Mononuclear cell (primary cell): ENCODE measurements at regions not wholly inside any gene's neighbourhood (a gene's known extent, or its start where the extent isn't known, plus 50 kb on each side); places are given as distances from the start of the nearest gene placed in this dataset.

Experiments
- H3K27me3 ChIP-seq: 2 replicates; pipeline ENCODE4 v1.6.0; 2011; ENCODE audit warnings: low read length, control low read depth; ENCODE audit not compliant: insufficient read depth
- H3K4me1 ChIP-seq: 2 replicates; pipeline ENCODE4 v1.5.1; 2011; ENCODE audit warnings: mild to moderate bottlenecking, low read length, control low read depth; ENCODE audit not compliant: insufficient read depth
- H3K4me3 ChIP-seq: 2 replicates; pipeline ENCODE4 v1.5.1; 2011; ENCODE audit warnings: mild to moderate bottlenecking, low read length, moderate library complexity
- H3K9me3 ChIP-seq: 2 replicates; pipeline ENCODE4 v1.5.1; 2011; ENCODE audit warnings: low read depth, mild to moderate bottlenecking, control low read depth, low read length

DNA sequence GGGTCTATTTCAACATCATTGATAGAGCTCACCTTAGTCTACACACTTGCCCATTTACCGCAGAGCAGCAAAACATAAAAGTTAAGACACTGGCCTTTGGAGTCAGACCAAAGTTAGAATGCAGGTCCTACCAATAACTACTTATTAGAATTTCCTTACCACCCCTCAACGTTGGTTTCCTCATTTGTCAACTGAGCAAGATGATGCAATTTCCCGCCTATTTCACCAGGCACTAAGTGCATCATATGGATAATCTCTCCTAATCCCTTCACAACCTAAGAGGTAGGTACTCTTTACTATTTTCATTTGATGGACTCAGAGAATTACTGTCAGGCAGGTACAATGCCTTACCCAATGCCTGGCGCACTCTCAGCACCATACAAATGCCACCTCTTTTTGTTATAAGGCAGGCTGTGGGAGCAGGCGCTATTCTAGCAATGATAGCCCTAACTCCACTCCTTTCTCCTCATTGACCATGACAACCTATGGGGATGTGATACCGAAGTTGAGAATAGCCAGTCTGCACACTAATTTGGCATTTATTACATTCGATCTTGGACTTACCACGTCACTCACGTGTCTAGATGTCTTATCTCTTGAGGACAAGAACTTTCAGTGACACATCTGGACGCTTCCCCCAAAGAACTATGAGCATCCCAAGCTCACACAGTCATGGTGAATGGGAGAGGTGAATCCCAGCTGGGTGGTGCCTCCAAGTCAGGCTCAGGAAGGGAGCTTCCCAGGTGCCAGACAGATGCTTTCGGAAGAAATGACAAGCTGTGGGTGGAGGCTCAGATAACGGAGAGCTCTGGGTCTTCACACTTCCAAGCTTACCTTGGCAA is 128.1 kb upstream of the STMND1 start:
- H3K27me3 ChIP-seq: no peaks in the 10 kb centered on the region
- H3K4me1 ChIP-seq: peaks cover 10% of the 10 kb centered on the region
- no peaks in the 10 kb centered on the region for H3K9me3 ChIP-seq
- no peak overlapping the region for H3K4me3 ChIP-seq

DNA sequence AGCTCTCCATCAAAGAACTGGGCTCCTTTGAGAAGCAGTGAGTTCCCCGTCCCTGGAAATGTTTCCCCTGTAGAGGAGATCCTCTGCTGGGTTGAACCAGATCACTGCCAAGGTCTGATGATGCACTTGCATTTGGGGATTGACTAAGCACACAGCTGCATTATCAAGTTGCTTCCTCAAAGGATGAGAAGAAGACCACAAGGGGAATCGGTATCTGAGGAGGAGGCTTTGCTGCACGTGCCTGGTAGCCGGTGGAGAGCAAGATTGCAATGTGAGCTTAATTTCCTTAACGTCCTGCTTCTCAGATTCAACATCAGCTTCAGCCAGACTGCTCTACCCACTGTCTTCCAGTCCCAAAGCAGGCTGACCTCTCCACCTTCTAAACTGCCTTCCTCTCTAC is 128.8 kb upstream of the STMND1 start:
- Histone ChIP-seq H3K4me1 (peaks cover 10% of the 10 kb centered on the region), H3K27me3 (no peaks in the 10 kb centered on the region), H3K4me3 (no peak overlapping the region), H3K9me3 (no peaks in the 10 kb centered on the region)

DNA sequence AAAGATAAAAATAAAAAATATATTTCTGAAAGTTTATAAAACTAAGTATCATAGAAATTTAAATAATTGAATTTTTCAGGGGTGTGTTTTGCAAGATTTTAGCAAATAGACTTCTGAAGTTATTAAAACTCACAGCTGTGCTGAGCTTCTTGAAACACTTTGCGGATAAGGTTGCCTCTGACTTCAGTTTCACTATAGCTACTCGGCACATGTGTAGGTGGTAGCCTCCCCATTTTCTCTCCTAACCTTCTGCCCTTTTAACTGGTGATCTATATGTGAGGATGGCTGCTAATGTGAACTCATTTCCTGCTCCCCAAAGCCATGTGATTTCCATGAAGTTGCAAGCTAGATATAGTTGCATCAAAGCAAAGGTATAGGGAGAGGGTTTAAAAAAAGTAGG is 129.3 kb upstream of the STMND1 start:
- no peaks in the 10 kb centered on the region for H3K9me3 ChIP-seq
- H3K27me3 ChIP-seq: no peaks in the 10 kb centered on the region
- no peak overlapping the region for H3K4me3 ChIP-seq
- peaks cover 10% of the 10 kb centered on the region for H3K4me1 ChIP-seq

DNA sequence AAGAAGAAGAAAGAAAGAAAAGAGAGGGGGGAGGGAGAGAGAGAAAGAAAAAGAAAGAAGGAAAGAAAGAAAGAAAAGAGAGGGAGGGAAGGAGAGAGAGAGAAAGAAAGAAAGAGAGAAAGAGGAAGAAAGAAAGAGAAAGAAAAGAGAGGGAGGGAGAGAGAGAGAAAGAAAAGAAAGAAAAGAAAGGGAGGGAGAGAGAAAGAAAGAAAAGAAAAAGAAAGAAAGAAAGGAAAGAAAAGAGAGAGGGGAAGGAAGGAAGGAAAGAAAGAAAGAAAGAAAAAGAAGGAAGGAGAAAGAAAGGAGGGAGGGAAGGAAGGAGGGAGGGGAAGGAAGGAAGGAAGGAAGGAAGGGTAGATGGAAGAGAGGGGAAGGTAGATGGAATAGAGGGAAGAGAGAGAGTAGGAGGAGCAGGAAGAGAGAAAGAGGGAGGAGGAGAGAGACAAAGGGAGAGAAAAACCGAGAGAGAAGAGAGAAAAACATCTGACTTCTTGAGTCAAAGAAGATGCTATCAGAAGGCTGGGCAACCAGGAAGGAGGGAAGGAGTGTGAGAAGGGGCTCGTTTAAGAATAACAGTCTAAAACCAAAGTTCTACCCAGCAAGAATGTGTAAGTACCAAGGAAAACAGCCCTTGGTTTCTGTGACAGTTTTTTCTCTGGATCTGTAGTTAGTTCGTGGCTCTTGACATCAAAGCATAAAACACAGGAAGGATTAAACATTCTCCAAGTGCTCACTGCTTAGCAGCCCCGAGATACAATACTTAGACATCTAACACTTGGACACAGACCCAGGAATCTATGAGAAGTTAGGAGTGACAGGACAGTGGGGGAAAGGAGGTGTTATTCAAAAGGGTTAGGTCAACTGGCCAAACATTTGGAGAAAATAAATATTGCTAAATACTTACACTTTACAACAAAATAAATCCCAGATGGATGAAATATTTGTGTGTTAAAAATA is 131.9 kb upstream of the STMND1 start:
- H3K27me3 ChIP-seq: no peaks in the 10 kb centered on the region
- peaks cover 10% of the 10 kb centered on the region for H3K4me1 ChIP-seq
- H3K4me3 ChIP-seq: no peak overlapping the region
- no peaks in the 10 kb centered on the region for H3K9me3 ChIP-seq

DNA sequence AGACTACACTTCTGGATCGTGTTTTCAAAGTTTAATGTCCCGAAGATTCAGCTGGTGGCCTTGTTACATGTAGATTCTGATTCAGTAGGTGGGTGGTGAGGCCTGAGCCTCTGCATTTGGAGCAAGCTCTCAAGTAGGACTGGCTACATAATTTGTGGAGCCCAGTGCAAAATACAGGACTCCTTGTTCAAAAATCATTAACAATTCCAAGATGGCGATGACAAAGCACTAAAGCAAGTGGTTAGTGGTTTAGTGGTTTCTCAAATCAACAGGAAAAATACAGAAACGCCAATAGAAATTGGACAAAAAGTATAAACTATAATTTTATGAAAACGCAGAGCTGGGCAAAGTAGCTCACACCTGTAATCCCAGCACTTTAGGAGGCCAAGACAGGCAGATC is 133.7 kb upstream of the STMND1 start:
- Histone ChIP-seq H3K9me3 (no peaks in the 10 kb centered on the region), H3K4me3 (no peak overlapping the region), H3K27me3 (no peaks in the 10 kb centered on the region), H3K4me1 (peaks cover 8% of the 10 kb centered on the region)

DNA sequence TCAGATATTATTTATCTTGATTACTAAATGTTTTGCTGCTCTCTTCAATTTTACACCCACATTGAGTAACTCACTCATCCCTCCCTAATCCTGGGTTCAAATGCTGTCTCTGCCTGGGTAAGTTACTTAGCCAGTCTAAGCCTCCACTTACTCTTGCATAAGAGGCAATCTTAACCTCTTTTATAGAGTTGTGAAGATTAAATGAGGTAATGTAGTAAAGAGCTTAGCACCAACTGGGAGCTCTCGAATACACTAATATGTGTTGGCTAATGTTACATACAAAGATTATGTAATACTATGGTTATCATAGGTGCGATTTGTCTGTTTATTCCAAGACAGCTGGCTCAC is 134.4 kb upstream of the STMND1 start:
- Histone ChIP-seq H3K4me3 (no peak overlapping the region), H3K4me1 (peaks cover 5% of the 10 kb centered on the region)

DNA sequence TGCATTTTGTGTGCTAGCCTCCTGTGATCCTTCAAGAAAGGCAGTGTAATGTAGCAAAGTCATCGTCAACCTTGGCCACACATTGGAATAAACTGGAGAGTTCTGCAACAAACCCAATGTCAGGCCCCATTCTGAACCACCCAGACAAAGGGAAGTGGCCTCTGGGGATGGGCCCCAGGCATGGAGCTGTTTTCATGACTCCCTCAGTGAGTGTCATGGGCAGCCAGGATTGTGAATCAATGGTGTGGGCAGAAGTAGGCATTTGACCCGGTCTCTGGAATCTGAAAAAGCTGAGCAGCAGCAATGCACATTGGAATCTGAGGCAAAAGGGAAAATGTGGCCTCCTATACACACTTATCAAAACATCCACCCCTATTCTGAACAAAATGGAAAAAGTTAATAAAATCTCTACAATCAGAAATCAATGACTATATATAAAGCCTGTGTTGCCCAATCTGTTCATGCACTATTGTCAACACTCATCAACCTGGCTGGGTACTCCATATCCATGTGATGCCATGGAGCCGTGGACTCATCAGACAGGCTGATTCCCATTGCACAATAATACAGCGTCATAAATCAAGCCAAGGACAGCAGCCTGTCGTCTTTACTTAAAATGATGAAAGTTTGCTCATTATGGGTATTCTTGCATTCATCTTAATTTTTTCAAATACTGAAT is 134.9 kb upstream of the STMND1 start:
- Histone ChIP-seq H3K4me3 (no peak overlapping the region), H3K4me1 (peaks cover 5% of the 10 kb centered on the region), H3K27me3 (no peaks in the 10 kb centered on the region)

More for the DNA sequence above, 134.4 kb upstream of the STMND1 start:
- no peaks in the 10 kb centered on the region for H3K9me3 ChIP-seq
- no peaks in the 10 kb centered on the region for H3K27me3 ChIP-seq

DNA sequence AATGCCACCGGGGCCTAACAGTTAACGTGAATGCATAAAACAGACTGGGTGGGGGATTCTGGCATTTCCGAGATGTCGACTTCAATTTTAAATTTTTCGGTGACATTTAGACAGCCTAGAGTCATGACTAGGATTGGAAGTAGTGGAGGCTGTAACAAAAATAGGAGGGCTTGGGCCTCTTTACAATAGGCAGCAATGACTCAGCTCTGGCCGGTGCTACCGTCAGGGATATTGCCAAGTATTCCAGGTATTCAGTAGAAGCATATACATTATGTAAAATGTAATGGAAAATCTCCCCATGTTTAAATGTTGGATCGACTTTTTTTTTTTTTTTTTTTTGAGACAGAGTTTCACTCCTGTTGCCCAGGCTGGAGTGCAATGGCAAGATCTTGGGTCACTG is 136.2 kb upstream of the STMND1 start:
- Histone ChIP-seq H3K4me1 (peaks cover 5% of the 10 kb centered on the region), H3K4me3 (no peak overlapping the region), H3K9me3 (no peaks in the 10 kb centered on the region), H3K27me3 (no peaks in the 10 kb centered on the region)

More for the DNA sequence above, 134.9 kb upstream of the STMND1 start:
- H3K9me3 ChIP-seq: no peaks in the 10 kb centered on the region

DNA sequence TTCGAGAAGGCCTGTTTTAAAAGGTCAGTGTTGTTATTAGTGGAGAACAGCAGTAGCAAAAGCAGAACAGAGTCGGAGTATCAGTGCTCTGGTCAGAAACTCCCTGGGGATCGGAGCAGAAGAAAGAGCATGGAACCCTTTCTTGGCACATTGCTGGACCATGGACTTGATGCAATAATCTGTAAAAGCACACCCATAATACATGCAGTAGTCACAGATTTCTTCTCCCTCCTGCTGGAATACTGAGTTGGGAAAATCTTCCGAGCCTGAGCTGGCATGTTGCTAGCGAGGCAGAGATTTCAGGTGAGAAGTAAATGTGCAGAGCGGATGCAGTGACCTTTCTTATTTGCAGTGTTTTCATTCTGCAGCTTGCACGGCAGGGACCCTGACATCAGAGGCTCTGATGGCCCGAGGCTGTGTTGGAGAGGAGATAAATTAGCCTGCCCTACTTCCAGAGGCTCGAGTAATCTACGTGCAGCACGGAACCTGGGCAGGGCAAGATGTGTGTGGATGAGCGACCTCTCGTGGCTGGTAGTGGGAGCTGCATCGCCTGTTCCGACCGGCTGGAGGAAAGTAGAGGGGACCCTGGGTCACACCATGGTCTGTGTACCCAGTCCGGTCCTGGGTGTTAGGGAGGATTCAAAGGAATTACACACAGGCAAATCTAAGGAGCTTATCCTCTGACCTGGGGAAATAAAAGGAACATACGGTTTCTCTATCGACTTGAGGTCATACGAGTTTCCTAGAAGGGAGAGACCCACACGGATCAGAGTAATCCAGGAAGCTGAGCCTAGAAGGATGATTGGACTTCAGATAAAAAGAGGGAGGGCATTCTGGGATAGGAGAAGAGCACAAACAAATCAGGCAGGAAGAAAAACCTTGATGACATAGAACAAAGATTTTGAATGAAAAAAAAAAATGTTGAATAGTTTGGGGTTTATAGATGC is 137.0 kb upstream of the STMND1 start:
- H3K27me3 ChIP-seq: no peaks in the 10 kb centered on the region
- peaks cover 5% of the 10 kb centered on the region for H3K4me1 ChIP-seq
- no peaks in the 10 kb centered on the region for H3K9me3 ChIP-seq
- no peak overlapping the region for H3K4me3 ChIP-seq

DNA sequence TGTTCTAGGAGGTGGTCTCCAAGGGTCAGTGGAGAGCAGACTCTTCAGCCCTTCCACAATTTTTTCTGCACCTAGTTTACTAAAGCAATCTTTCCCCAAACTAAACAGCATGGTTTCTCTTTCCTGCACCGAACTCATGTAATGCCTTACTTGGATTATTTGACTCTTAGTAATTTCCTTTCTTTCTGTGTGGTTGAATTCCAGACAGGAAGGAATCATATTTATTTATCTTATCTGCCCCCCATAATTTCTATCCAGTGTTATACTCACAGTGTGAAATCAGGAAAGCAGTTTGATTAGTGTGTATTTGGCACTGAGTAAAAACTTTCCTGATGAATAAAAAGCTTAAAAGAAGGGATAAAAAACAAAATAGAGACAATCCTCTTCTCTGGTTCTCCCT is 140.3 kb upstream of the STMND1 start:
- H3K9me3 ChIP-seq: no peaks in the 10 kb centered on the region
- no peaks in the 10 kb centered on the region for H3K27me3 ChIP-seq
- H3K4me1 ChIP-seq: peaks cover 5% of the 10 kb centered on the region
- no peak overlapping the region for H3K4me3 ChIP-seq

DNA sequence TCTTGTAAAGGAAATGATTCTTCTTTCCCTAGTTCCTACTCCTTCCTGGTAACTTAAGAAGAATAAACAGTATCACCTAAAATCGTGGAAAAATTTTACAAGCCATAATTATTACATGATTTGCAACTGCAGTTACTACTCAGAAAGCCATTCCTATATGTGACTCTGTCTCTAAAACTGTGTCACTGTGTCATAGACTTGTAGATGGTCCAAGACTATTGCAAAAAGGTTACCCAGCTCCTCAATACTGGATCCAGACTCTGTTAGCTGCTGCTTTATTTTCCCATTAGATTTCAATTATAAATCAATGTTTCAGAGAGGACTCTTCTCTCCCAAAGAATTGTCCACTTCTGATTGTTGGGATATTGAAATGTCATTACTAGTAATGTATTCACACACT is 142.1 kb upstream of the STMND1 start:
- Histone ChIP-seq H3K9me3 (no peaks in the 10 kb centered on the region), H3K4me3 (no peak overlapping the region), H3K4me1 (peaks cover 3% of the 10 kb centered on the region), H3K27me3 (no peaks in the 10 kb centered on the region)

DNA sequence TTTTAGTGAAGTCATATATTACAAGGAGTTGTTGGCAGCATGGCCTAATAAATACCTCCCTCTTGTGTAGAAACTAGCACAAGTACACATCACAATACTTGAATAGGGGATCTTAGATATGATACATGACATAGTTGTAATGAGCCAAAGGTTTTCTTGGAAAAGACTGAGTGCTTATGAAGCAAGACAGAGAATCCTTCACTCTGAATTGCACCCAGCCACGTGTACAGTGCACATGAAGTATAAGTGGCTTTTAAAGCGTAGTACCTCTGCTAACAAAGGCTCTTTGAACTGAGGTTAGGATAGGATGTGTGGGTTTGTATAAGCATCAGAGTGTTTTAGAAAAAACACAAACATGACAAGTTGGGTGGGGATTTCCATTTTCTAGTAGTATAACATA is 145.5 kb upstream of the STMND1 start:
- no peak overlapping the region for H3K4me3 ChIP-seq
- no peaks in the 10 kb centered on the region for H3K4me1 ChIP-seq
- H3K9me3 ChIP-seq: no peaks in the 10 kb centered on the region
- H3K27me3 ChIP-seq: no peaks in the 10 kb centered on the region

DNA sequence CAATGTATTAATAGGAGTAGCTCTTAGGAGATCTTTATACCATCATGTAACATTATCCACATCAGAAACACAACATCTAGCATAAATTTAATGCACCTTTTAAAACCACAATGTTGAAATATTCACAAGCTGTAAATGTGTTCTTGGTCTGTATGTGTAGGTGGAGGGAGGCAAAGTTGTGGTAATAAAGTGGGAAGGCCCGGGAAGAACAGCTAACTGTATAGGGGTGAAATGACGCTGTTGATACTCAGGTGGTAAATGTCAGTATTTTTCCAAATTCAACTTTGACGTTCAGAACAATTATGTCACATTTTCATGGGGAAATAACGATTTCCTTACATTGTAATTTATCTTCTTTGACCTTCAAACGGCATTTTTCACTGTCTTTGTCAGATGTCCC is 146.0 kb upstream of the STMND1 start:
- Histone ChIP-seq H3K9me3 (no peaks in the 10 kb centered on the region), H3K4me1 (no peaks in the 10 kb centered on the region), H3K4me3 (no peak overlapping the region), H3K27me3 (no peaks in the 10 kb centered on the region)

DNA sequence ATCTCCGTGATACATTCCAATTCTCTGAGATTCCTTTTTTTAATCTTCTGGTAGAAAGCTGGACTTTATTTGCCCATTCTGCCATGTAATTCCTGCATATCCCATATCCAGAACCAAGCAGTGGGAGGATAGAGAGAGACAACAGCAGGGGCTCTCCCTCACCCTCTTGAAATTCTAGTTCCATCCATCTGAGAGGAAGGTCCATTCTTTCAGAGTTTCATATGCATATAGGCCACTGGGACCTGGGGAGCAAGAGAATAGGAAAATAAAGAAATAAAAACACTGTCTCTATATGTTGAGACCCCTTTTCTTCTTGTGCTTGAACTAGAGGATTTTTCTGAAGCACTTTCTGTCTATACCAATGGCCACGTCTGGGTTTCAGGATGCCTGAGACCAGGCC is 147.9 kb upstream of the STMND1 start:
- no peaks in the 10 kb centered on the region for H3K4me1 ChIP-seq

More for the DNA sequence above, 147.9 kb upstream of the STMND1 start:
- Histone ChIP-seq H3K4me3 (no peak overlapping the region), H3K9me3 (no peaks in the 10 kb centered on the region), H3K27me3 (no peaks in the 10 kb centered on the region)
